Astrocyte (in vitro differentiated cells and primary cell): ENCODE measurements at regions not wholly inside any gene's neighbourhood (a gene's known extent, or its start where the extent isn't known, plus 50 kb on each side); places are given as distances from the start of the nearest gene placed in this dataset.
A peak's percentile ranks its signal among the peaks of the same experiment; 100 is the strongest.

ENCODE experiments used
- DNase-seq: peaks from one replicate; pipeline ENCODE4 v3.0.0-alpha.2; 2010; ENCODE audit warnings: low read depth
- FAIRE-seq: peaks from 2 replicates; lab custom pipeline; 2011; peaks lifted over from hg19 to GRCh38; lab: Jason Lieb, UNC
- H2AFZ ChIP-seq: 2 replicates; pipeline ENCODE4 v1.6.0; 2012; ENCODE audit warnings: low read depth, low read length, inconsistent platforms
- H3K27ac ChIP-seq: 2 replicates; pipeline ENCODE4 v1.5.1; 2011; ENCODE audit warnings: low read depth, low read length, inconsistent platforms
- H3K27me3 ChIP-seq: 2 replicates; pipeline ENCODE4 v1.6.0; 2011; ENCODE audit warnings: low read length, inconsistent platforms; ENCODE audit not compliant: insufficient read depth
- H3K36me3 ChIP-seq: 2 replicates; pipeline ENCODE4 v1.5.1; 2011; ENCODE audit warnings: low read length, inconsistent platforms; ENCODE audit not compliant: insufficient read depth
- H3K4me1 ChIP-seq: 2 replicates; pipeline ENCODE4 v1.5.1; 2011; ENCODE audit warnings: low read length, inconsistent platforms; ENCODE audit not compliant: insufficient read depth
- H3K4me2 ChIP-seq: 2 replicates; pipeline ENCODE4 v1.6.0; 2012; ENCODE audit warnings: low read length, inconsistent platforms
- H3K4me3 ChIP-seq: 2 replicates; pipeline ENCODE4 v1.5.1; 2011; ENCODE audit warnings: low read depth, mild to moderate bottlenecking, low read length, inconsistent platforms; ENCODE audit not compliant: insufficient read depth
- H3K79me2 ChIP-seq: 2 replicates; pipeline ENCODE4 v1.6.0; 2012; ENCODE audit warnings: mild to moderate bottlenecking, low read length, inconsistent platforms; ENCODE audit not compliant: insufficient read depth
- H3K9ac ChIP-seq: 2 replicates; pipeline ENCODE4 v1.6.0; 2012; ENCODE audit warnings: mild to moderate bottlenecking, low read length, inconsistent platforms
- H3K9me3 ChIP-seq: 2 replicates; pipeline ENCODE4 v1.5.1; 2012; ENCODE audit warnings: low read depth, mild to moderate bottlenecking, low read length, inconsistent platforms; ENCODE audit not compliant: insufficient read depth
- H4K20me1 ChIP-seq: 2 replicates; pipeline ENCODE4 v1.6.0; 2012; ENCODE audit warnings: low read length, inconsistent platforms; ENCODE audit not compliant: insufficient read depth
- H3K27ac Mint-ChIP-seq: one replicate; pipeline ENCODE4 v1.8.0; 2021; ENCODE audit warnings: mild to moderate bottlenecking, mixed read lengths; ENCODE audit not compliant: unreplicated experiment
- H3K27me3 Mint-ChIP-seq: one replicate; pipeline ENCODE4 v1.8.0; 2021; ENCODE audit warnings: low read depth, mixed read lengths; ENCODE audit not compliant: unreplicated experiment
- H3K36me3 Mint-ChIP-seq: one replicate; pipeline ENCODE4 v1.8.0; 2021; ENCODE audit warnings: low read depth, mixed read lengths; ENCODE audit not compliant: unreplicated experiment
- H3K4me1 Mint-ChIP-seq: one replicate; pipeline ENCODE4 v1.8.0; 2021; ENCODE audit warnings: low read depth, mixed read lengths; ENCODE audit not compliant: unreplicated experiment
- H3K4me3 Mint-ChIP-seq: one replicate; pipeline ENCODE4 v1.8.0; 2021; ENCODE audit warnings: mild to moderate bottlenecking, moderate library complexity, mixed read lengths; ENCODE audit not compliant: unreplicated experiment
- H3K9me3 Mint-ChIP-seq: one replicate; pipeline ENCODE4 v1.8.0; 2021; ENCODE audit warnings: mild to moderate bottlenecking, mixed read lengths; ENCODE audit not compliant: unreplicated experiment
- CTCF ChIP-seq: IDR thresholded peaks from 2 replicates; pipeline ENCODE4 v1.5.1; 2011; ENCODE audit warnings: low read depth, mild to moderate bottlenecking, inconsistent platforms, low read length, moderate library complexity; ENCODE audit not compliant: insufficient read depth
- EZH2 ChIP-seq: IDR thresholded peaks from 2 replicates; pipeline ENCODE4 v1.6.1; 2012; ENCODE audit warnings: mild to moderate bottlenecking, low read length, inconsistent platforms; ENCODE audit not compliant: insufficient read depth

GRCh38 chr5:167232675-167233311, 1058.7 kb upstream of the WWC1 start:
- Mint-ChIP-seq H3K4me3 (no peak overlapping the region), H3K9me3 (peaks cover 24% of the 10 kb centered on the region), H3K27me3 (no peaks in the 10 kb centered on the region), H3K36me3 (peaks cover 2% of the 10 kb centered on the region), H3K4me1 (peaks cover 2% of the 10 kb centered on the region), H3K27ac (no peak overlapping the region)
- Histone ChIP-seq H3K27me3 (no peaks in the 10 kb centered on the region), H3K27ac (no peak overlapping the region), H3K4me3 (no peak overlapping the region), H2AFZ (no peak overlapping the region), H3K36me3 (no peaks in the 10 kb centered on the region), H3K4me2 (no peak overlapping the region), H3K4me1 (no peaks in the 10 kb centered on the region), H3K79me2 (no peaks in the 10 kb centered on the region), H3K9me3 (no peaks in the 10 kb centered on the region), H4K20me1 (no peaks in the 10 kb centered on the region), H3K9ac (no peak overlapping the region)
- DNase-seq (no peak), FAIRE-seq (no peak)
- no peak for TF ChIP-seq EZH2
- no peak for TF ChIP-seq CTCF

- Mint-ChIP-seq H3K27ac (no peak overlapping the region), H3K9me3 (peaks cover 17% of the 10 kb centered on the region), H3K27me3 (no peaks in the 10 kb centered on the region), H3K4me3 (no peak overlapping the region), H3K4me1 (peaks cover 6% of the 10 kb centered on the region), H3K36me3 (no peaks in the 10 kb centered on the region)
- no peaks in the 10 kb centered on the region for H3K27me3 ChIP-seq
- no peak overlapping the region for H3K9ac ChIP-seq
- TF ChIP-seq CTCF (no peak), EZH2 (no peak)
- no peaks in the 10 kb centered on the region for H4K20me1 ChIP-seq
- no peaks in the 10 kb centered on the region for H3K36me3 ChIP-seq
- no peak overlapping the region for H2AFZ ChIP-seq
- DNase-seq = peak; percentile 18
- H3K9me3 ChIP-seq = no peaks in the 10 kb centered on the region
- no peak overlapping the region for H3K27ac ChIP-seq
- no peak overlapping the region for H3K4me3 ChIP-seq
- no peaks in the 10 kb centered on the region for H3K4me1 ChIP-seq
- FAIRE-seq = no peak
- H3K79me2 ChIP-seq = no peaks in the 10 kb centered on the region
- no peak overlapping the region for H3K4me2 ChIP-seq
Measured at GRCh38 chr5:167233507-167234220, 1057.8 kb upstream of the WWC1 start.
